H1 (cell line): ENCODE measurements at regions not wholly inside any gene's neighbourhood (a gene's known extent, or its start where the extent isn't known, plus 50 kb on each side); places are given as distances from the start of the nearest gene placed in this dataset.

Source experiments
- CEBPB ChIP-seq: IDR thresholded peaks from 2 replicates; pipeline ENCODE4 v1.6.1; 2012; ENCODE audit warnings: low read depth, low read length
- CREB1 ChIP-seq: IDR thresholded peaks from 2 replicates; pipeline ENCODE4 v1.6.1; 2012; ENCODE audit warnings: inconsistent platforms
- EP300 ChIP-seq, 2 experiments: IDR thresholded peaks; 1 replicate in 1 of 2; 2 replicates in 1 of 2; pipeline ENCODE4 v1.6.1; 2011 to 2012; ENCODE audit warnings: low read depth in 2 of 2, low read length in 2 of 2, mild to moderate bottlenecking in 2 of 2, borderline replicate concordance in 1 of 2, inconsistent platforms in 1 of 2, moderate library complexity in 1 of 2
- EZH2 ChIP-seq: fragments of 200-600 bp; sonication (generic); IDR thresholded peaks from 2 replicates; pipeline ENCODE4 v1.7.1; 2012; ENCODE audit warnings: low read depth, mild to moderate bottlenecking, moderate library complexity, low read length, inconsistent platforms; ENCODE audit not compliant: severe bottlenecking
- HDAC6 ChIP-seq: IDR thresholded peaks from one replicate; pipeline ENCODE4 v1.7.1; 2012; ENCODE audit warnings: low read depth, mild to moderate bottlenecking, inconsistent platforms, low read length, moderate library complexity
- POLR2A ChIP-seq, 2 experiments: IDR thresholded peaks; 1 replicate in 1 of 2; 2 replicates in 1 of 2; pipeline ENCODE4 v1.6.1; 2011; ENCODE audit warnings: low read depth in 2 of 2, low read length in 2 of 2, mild to moderate bottlenecking in 2 of 2; ENCODE audit errors: control extremely low read depth in 1 of 2
- POLR2AphosphoS5 ChIP-seq: IDR thresholded peaks from 2 replicates; pipeline ENCODE4 v1.6.1; 2011; ENCODE audit warnings: low read depth, low read length
- RXRA ChIP-seq: IDR thresholded peaks from 2 replicates; pipeline ENCODE4 v1.6.1; 2011; ENCODE audit warnings: low read depth, mild to moderate bottlenecking, low read length, moderate library complexity; ENCODE audit not compliant: insufficient read depth
- TAF1 ChIP-seq: IDR thresholded peaks from 2 replicates; pipeline ENCODE4 v1.6.1; 2011; ENCODE audit warnings: mild to moderate bottlenecking, low read depth, low read length
- YY1 ChIP-seq: IDR thresholded peaks from 2 replicates; pipeline ENCODE4 v1.6.1; 2011; ENCODE audit warnings: low read depth, mild to moderate bottlenecking, low read length
- TF ChIP-seq, protein P1 (sequence below), 3 experiments: IDR thresholded peaks; 1 replicate in 2 of 3; 2 replicates in 1 of 3; pipeline versions ENCODE4 v1.5.1 to v1.6.1; 2011; ENCODE audit warnings: low read length in 3 of 3, mild to moderate bottlenecking in 3 of 3, inconsistent platforms in 2 of 3, low read depth in 1 of 3, moderate library complexity in 1 of 3; ENCODE audit not compliant: insufficient read depth in 1 of 3; ENCODE audit errors: control extremely low read depth in 1 of 3
- TF ChIP-seq, protein P2 (sequence below): IDR thresholded peaks from 2 replicates; pipeline ENCODE4 v1.6.1; 2011; ENCODE audit warnings: low read length, improper control_type of control experiment
- TF ChIP-seq, protein P3 (sequence below): IDR thresholded peaks from 2 replicates; pipeline ENCODE4 v1.6.1; 2011; ENCODE audit warnings: low read depth, mild to moderate bottlenecking, low read length; ENCODE audit not compliant: insufficient read depth

DNA sequence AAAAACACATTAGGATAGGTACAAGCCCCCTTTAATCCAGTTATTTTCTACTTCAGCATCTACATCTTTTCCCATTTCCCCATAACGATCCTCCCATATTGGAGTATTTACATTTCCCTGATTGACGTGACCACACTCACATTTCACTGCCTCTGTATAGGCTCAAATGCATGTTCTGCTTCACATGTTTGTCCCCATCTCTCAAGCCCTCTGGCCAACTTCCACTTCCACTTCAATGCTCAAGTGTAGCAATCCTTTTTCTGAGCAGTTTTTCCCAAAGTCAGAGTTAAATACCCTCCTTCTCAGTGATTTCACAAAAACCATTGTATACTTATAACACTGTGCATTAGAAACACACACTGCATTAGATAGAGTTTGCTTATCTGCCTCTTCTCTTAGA is 61.8 kb upstream of the TTLL7 start:
- TF ChIP-seq, protein P1, sequence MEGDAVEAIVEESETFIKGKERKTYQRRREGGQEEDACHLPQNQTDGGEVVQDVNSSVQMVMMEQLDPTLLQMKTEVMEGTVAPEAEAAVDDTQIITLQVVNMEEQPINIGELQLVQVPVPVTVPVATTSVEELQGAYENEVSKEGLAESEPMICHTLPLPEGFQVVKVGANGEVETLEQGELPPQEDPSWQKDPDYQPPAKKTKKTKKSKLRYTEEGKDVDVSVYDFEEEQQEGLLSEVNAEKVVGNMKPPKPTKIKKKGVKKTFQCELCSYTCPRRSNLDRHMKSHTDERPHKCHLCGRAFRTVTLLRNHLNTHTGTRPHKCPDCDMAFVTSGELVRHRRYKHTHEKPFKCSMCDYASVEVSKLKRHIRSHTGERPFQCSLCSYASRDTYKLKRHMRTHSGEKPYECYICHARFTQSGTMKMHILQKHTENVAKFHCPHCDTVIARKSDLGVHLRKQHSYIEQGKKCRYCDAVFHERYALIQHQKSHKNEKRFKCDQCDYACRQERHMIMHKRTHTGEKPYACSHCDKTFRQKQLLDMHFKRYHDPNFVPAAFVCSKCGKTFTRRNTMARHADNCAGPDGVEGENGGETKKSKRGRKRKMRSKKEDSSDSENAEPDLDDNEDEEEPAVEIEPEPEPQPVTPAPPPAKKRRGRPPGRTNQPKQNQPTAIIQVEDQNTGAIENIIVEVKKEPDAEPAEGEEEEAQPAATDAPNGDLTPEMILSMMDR (IDR thresholded peaks at IDR 0.05; ENCODE audit: control extremely low read depth in 1 of 3, insufficient read depth in 1 of 3, low read depth in 1 of 3, low read length in 3 of 3): no peak
- TF ChIP-seq POLR2A (IDR thresholded peaks at IDR 0.05; ENCODE audit: control extremely low read depth in 1 of 2, low read depth in 2 of 2, low read length in 2 of 2) (no peak), TAF1 (no peak), EZH2 (no peak), CEBPB (no peak), HDAC6 (no peak), EP300 (IDR thresholded peaks at IDR 0.05; ENCODE audit: borderline replicate concordance in 1 of 2, low read depth in 2 of 2, low read length in 2 of 2) (no peak), CREB1 (no peak), YY1 (no peak), POLR2AphosphoS5 (no peak), RXRA (no peak)
- TF ChIP-seq, protein P2, sequence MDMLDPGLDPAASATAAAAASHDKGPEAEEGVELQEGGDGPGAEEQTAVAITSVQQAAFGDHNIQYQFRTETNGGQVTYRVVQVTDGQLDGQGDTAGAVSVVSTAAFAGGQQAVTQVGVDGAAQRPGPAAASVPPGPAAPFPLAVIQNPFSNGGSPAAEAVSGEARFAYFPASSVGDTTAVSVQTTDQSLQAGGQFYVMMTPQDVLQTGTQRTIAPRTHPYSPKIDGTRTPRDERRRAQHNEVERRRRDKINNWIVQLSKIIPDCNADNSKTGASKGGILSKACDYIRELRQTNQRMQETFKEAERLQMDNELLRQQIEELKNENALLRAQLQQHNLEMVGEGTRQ: no peak
- TF ChIP-seq, protein P3, sequence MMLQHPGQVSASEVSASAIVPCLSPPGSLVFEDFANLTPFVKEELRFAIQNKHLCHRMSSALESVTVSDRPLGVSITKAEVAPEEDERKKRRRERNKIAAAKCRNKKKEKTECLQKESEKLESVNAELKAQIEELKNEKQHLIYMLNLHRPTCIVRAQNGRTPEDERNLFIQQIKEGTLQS: no peak
